ENCODE measurements at regions not wholly inside any gene's neighbourhood (a gene's known extent, or its start where the extent isn't known, plus 50 kb on each side); places are given as distances from the start of the nearest gene placed in this dataset.

- TF ChIP-seq GABPA (IDR thresholded peaks at IDR 0.05; ENCODE audit: low read depth): no peak
- TF ChIP-seq POLR2AphosphoS5 (IDR thresholded peaks at IDR 0.05; ENCODE audit: low read depth): no peak
- no peak for DNase-seq (ENCODE audit: low read depth in 1 of 2, low spot score in 1 of 2)
These were observed 266.1 kb upstream of the NRIP1 start for GRCh38 chr21:15330872-15331271.

GRCh38 chr21:15332572-15332971, 267.8 kb upstream of the NRIP1 start:
- Histone ChIP-seq H3K27ac (replicated peaks) (peak overlapping the region; percentile 79), H3K27me3 (ENCODE audit: insufficient read depth, poor library complexity, severe bottlenecking) (no peaks in the 10 kb centered on the region), H3K4me3 (replicated peaks; ENCODE audit: insufficient read depth, low read length) (no peak overlapping the region)
- peak in 1 of 2 experiments; percentile 18 for DNase-seq (ENCODE audit: low read depth in 1 of 2, low spot score in 1 of 2)
- no peak for TF ChIP-seq REST (IDR thresholded peaks at IDR 0.05; ENCODE audit: insufficient replicate concordance, low read depth)
- TF ChIP-seq CTCF (IDR thresholded peaks at IDR 0.05; ENCODE audit: insufficient read depth, low read length): no peak
- no peak for TF ChIP-seq POLR2AphosphoS5 (IDR thresholded peaks at IDR 0.05; ENCODE audit: low read depth)
- TF ChIP-seq SPI1 (IDR thresholded peaks at IDR 0.05; ENCODE audit: borderline replicate concordance, low read depth): no peak
- TF ChIP-seq GABPA (IDR thresholded peaks at IDR 0.05; ENCODE audit: low read depth): no peak

More at GRCh38 chr21:15330872-15331271, 266.1 kb upstream of the NRIP1 start:
- Histone ChIP-seq H3K27me3 (ENCODE audit: insufficient read depth, poor library complexity, severe bottlenecking) (no peaks in the 10 kb centered on the region), H3K4me3 (replicated peaks; ENCODE audit: insufficient read depth, low read length) (no peak overlapping the region), H3K27ac (replicated peaks) (no peak overlapping the region)

GRCh38 chr21:15333136-15333710, 268.4 kb upstream of the NRIP1 start:
- no peak overlapping the region for H3K4me3 ChIP-seq (replicated peaks; ENCODE audit: insufficient read depth, low read length)
- DNase-seq (ENCODE audit: low read depth in 1 of 2, low spot score in 1 of 2): no peak
- no peaks in the 10 kb centered on the region for H3K27me3 ChIP-seq (ENCODE audit: insufficient read depth, poor library complexity, severe bottlenecking)
- TF ChIP-seq REST (IDR thresholded peaks at IDR 0.05; ENCODE audit: insufficient replicate concordance, low read depth) (no peak), POLR2AphosphoS5 (IDR thresholded peaks at IDR 0.05; ENCODE audit: low read depth) (no peak), GABPA (IDR thresholded peaks at IDR 0.05; ENCODE audit: low read depth) (no peak), SPI1 (IDR thresholded peaks at IDR 0.05; ENCODE audit: borderline replicate concordance, low read depth) (no peak), CTCF (IDR thresholded peaks at IDR 0.05; ENCODE audit: insufficient read depth, low read length) (no peak)
- peak overlapping the region; percentile 79 for H3K27ac ChIP-seq (replicated peaks)

GRCh38 chr21:15333951-15334350, 269.2 kb upstream of the NRIP1 start:
- no peak overlapping the region for H3K4me3 ChIP-seq (replicated peaks; ENCODE audit: insufficient read depth, low read length)
- DNase-seq (ENCODE audit: low read depth in 1 of 2, low spot score in 1 of 2): peak; percentile 54 to 92
- TF ChIP-seq SPI1 (IDR thresholded peaks at IDR 0.05; ENCODE audit: borderline replicate concordance, low read depth): peak; percentile 23; the same call in 1 of the 2 replicates
- no peak for TF ChIP-seq CTCF (IDR thresholded peaks at IDR 0.05; ENCODE audit: insufficient read depth, low read length)
- peak; percentile 87 for TF ChIP-seq POLR2AphosphoS5 (IDR thresholded peaks at IDR 0.05; ENCODE audit: low read depth)
- no peak for TF ChIP-seq REST (IDR thresholded peaks at IDR 0.05; ENCODE audit: insufficient replicate concordance, low read depth)
- TF ChIP-seq GABPA (IDR thresholded peaks at IDR 0.05; ENCODE audit: low read depth): no peak
- H3K27ac ChIP-seq (replicated peaks): peak overlapping the region; percentile 79
- H3K27me3 ChIP-seq (ENCODE audit: insufficient read depth, poor library complexity, severe bottlenecking): no peaks in the 10 kb centered on the region
